ENCODE measurements at regions not wholly inside any gene's neighbourhood (a gene's known extent, or its start where the extent isn't known, plus 50 kb on each side); places are given as distances from the start of the nearest gene placed in this dataset.

DNA sequence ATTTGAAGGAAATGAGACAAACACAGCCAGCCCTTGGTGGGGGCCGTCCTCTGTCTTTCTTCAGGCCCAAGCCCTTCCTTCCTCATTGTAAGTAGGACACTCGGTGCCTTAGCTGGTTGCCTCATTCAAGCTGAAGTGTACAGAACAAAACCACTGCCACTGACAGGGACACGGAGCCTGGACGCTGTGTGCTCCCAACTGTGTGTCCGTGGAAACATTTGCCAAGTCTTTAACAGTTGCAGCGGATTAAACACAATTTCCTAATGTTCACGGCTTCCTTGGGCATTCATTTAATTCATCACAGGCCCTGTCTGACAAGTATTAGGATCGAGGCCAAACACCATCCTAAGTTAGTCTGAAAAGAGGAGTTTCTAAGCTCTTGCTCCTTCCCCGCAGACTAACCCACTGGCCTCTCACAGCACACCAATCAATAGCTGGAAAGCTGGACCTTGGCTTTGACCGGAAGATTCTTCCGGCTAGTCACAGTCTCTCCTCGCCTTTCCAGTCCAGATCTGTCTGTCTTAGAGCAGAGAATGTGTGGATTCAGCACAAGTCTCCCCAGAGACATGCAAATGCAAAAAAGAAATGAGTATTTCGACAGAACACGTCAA, 68.7 kb upstream of the ACSL3 start:
- TF ChIP-seq CTCF (IDR thresholded peaks at IDR 0.05) (no peak), POLR2AphosphoS5 (IDR thresholded peaks at IDR 0.05) (peak; percentile 47), POLR2A (IDR thresholded peaks at IDR 0.05) (no peak), EP300 (IDR thresholded peaks at IDR 0.05) (no peak)

GRCh38 chr2:222794585-222795449, 66.0 kb upstream of the ACSL3 start:
- H3K27me3 ChIP-seq, result no peaks in the 10 kb centered on the region
- no peak overlapping the region for H3K4me3 ChIP-seq
- 80 to 92% methylated on average over 7 to 10 of the region's 10 CpGs for WGBS, 2 donors (ENCODE audit: low coverage in 1 of 2)
- TF ChIP-seq POLR2A (IDR thresholded peaks at IDR 0.05) (no peak), CTCF (IDR thresholded peaks at IDR 0.05) (no peak), EP300 (IDR thresholded peaks at IDR 0.05) (no peak), POLR2AphosphoS5 (IDR thresholded peaks at IDR 0.05) (no peak)
- no peaks in the 10 kb centered on the region for H3K36me3 ChIP-seq
- H3K4me1 ChIP-seq, result peaks cover 0 to 45% (median 13%) of the 10 kb centered on the region in 3 donors
- H3K9me3 ChIP-seq, result no peaks in the 10 kb centered on the region
- no peak overlapping the region for H3K27ac ChIP-seq
- ATAC-seq, result no peak

More for the DNA sequence above, 68.7 kb upstream of the ACSL3 start:
- Histone ChIP-seq H3K4me1 (peaks cover 0 to 44% (median 13%) of the 10 kb centered on the region in 3 donors), H3K27me3 (no peaks in the 10 kb centered on the region), H3K4me3 (no peak overlapping the region), H3K36me3 (no peaks in the 10 kb centered on the region), H3K27ac (peak overlapping the region; percentile 11 to 69 (median 62)), H3K9me3 (no peaks in the 10 kb centered on the region)
- peak; percentile 77 for ATAC-seq
- 29 to 44% methylated on average over 12 to 13 of the region's 14 CpGs for WGBS, 2 donors (ENCODE audit: low coverage in 1 of 2)

DNA sequence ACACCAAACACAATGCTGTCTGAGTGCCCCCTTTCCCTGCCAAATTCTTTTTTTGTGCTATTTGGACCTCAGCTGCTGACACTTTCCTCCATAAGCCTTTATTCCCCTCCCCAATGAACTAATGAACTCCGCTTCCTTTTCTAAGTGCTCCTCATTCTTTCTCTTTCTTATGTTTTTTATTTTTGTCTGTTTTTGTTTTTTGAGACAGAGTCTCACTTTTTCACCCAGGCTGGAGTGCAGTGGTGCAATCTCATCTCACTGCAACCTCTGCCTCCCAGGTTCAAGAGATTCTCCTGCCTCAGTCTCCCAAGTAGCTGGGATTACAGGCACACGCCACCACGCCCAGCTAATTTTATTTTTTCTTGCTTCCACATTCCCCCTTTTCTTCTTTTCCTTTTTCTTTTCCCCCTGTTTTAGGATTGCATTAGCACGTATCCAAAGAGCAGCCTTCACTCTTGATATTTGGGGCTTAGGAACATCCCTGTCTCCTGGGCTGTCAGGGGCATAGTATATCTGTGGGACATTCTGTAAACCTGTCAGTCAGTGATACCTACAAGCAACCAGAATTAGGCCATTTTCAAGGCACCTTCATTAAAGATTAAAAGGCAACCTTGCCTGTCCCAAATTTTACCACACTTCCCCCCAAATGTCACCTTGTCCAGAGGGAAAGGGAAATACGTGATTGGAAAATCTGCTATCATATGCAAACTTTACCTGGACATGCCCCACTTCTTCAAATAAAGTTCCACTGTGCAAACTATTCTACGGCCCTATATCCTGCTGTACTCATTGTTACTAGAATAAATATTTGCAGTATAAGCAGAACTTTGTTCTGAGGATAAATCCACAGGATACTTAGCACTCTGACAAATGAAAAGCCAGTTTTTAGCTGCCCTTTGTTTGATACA, 65.1 kb upstream of the ACSL3 start:
- Histone ChIP-seq H3K36me3 (no peaks in the 10 kb centered on the region), H3K9me3 (no peaks in the 10 kb centered on the region), H3K27me3 (no peaks in the 10 kb centered on the region), H3K27ac (peak overlapping the region in 3 of 4 donors; percentile 46 to 57 (median 48)), H3K4me3 (no peak overlapping the region), H3K4me1 (peaks cover 0 to 44% (median 12%) of the 10 kb centered on the region in 3 donors)
- WGBS, 2 donors (ENCODE audit: low coverage in 1 of 2), result 74 to 82% methylated on average over 5 to 6 of the region's 6 CpGs
- no peak for ATAC-seq
- TF ChIP-seq EP300 (IDR thresholded peaks at IDR 0.05) (no peak), POLR2A (IDR thresholded peaks at IDR 0.05) (no peak), CTCF (IDR thresholded peaks at IDR 0.05) (no peak), POLR2AphosphoS5 (IDR thresholded peaks at IDR 0.05) (no peak)

DNA sequence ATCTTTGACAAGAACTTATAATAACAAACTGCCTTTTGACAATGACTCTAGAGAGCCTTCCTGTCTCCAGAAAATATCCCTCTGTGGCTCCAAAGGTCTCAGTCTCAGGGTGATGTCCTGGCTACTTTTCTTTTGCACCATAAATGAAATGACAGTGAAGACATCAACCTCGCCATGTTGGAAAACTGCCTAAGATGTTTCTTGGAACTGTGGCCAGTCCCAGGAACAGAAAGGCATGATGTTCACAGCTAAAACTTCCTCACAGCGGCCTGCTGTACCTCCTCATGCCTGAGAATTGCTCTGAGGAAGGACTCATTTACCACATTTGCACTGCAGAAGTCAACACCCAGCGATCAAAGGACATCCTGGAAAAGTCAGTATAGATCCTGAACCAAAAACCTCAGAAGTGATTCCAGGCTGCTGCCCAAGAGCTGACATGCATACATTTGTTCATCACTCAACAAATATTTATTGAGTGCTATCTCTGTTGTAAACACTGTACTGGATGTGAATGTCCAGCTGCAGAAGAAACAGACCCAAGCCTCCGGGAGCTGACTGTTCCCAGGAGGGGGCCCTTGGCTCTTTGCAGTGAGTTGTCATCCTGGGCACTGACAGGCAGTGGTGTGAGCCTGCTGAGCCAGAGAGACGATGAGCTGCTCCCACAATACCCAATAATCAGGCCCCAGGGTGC, 64.3 kb upstream of the ACSL3 start:
- H3K27ac ChIP-seq, result peak overlapping the region in 3 of 4 donors; percentile 46 to 57 (median 48)
- H3K36me3 ChIP-seq, result no peaks in the 10 kb centered on the region
- TF ChIP-seq CTCF (IDR thresholded peaks at IDR 0.05), result no peak
- no peaks in the 10 kb centered on the region for H3K27me3 ChIP-seq
- no peak for ATAC-seq
- H3K9me3 ChIP-seq, result no peaks in the 10 kb centered on the region
- no peak overlapping the region for H3K4me3 ChIP-seq
- H3K4me1 ChIP-seq, result peaks cover 0 to 42% (median 12%) of the 10 kb centered on the region in 3 donors
- 20 to 58% methylated on average over 2 to 4 of the region's 5 CpGs for WGBS, 2 donors (ENCODE audit: low coverage in 1 of 2)
